Endothelial cell of umbilical vein (primary cell): ENCODE measurements at regions not wholly inside any gene's neighbourhood (a gene's known extent, or its start where the extent isn't known, plus 50 kb on each side); places are given as distances from the start of the nearest gene placed in this dataset.
"Not testable (repeated sequence)": the region's sequence is repeated elsewhere in the genome, so short reads cannot be mapped to it uniquely, and the experiment has no call there.

ENCODE experiments used
- CTCF ChIP-seq, 2 donors: IDR thresholded peaks; 1 replicate in 1 of 2; 2 replicates in 1 of 2; pipeline ENCODE4 v1.5.1; 2011; ENCODE audit warnings: low read length in 2 of 2, mild to moderate bottlenecking in 2 of 2, moderate library complexity in 2 of 2, control low read depth in 1 of 2, inconsistent platforms in 1 of 2, low read depth in 1 of 2; ENCODE audit not compliant: insufficient read depth in 1 of 2; ENCODE audit errors: extremely low read depth in 1 of 2
- EZH2 ChIP-seq: IDR thresholded peaks from 2 replicates; pipeline ENCODE4 v1.6.1; 2012; ENCODE audit warnings: borderline replicate concordance, low read depth, mild to moderate bottlenecking, moderate library complexity, low read length, inconsistent platforms; ENCODE audit not compliant: severe bottlenecking
- FOS ChIP-seq: IDR thresholded peaks from 2 replicates; pipeline ENCODE4 v1.6.1; 2011; ENCODE audit warnings: mild to moderate bottlenecking, low read length, moderate library complexity, borderline replicate concordance; ENCODE audit not compliant: insufficient read depth
- POLR2A ChIP-seq: IDR thresholded peaks from 2 replicates; pipeline ENCODE4 v1.6.1; 2012; ENCODE audit warnings: low read depth, mild to moderate bottlenecking, control low read depth, low read length
- POLR2AphosphoS5 ChIP-seq: IDR thresholded peaks from 2 replicates; pipeline ENCODE4 v1.6.1; 2012; ENCODE audit warnings: low read depth, mild to moderate bottlenecking, control low read depth, low read length, moderate library complexity; ENCODE audit not compliant: insufficient read depth

GRCh38 chrX:87033115-87033514, 484.5 kb upstream of the KLHL4 start:
- TF ChIP-seq CTCF (IDR thresholded peaks at IDR 0.05; ENCODE audit: extremely low read depth in 1 of 2, insufficient read depth in 1 of 2, low read depth in 1 of 2, low read length in 2 of 2); POLR2A; POLR2AphosphoS5; EZH2; FOS: not testable (repeated sequence)
